ENCODE measurements at regions not wholly inside any gene's neighbourhood (a gene's known extent, or its start where the extent isn't known, plus 50 kb on each side); places are given as distances from the start of the nearest gene placed in this dataset.

- TF ChIP-seq ETV1 (tag; conservative IDR thresholded peaks at IDR 0.05; ENCODE audit: low read depth) (0 out of 2 replicates have a peak, but pooled peaks have one; percentile 36), TAL1 (IDR thresholded peaks at IDR 0.05) (peak; percentile 82), TEAD1 (CRISPR knock-in tag; IDR thresholded peaks at IDR 0.05) (0 out of 4 replicates have a peak, but pooled peaks of 1 of the 2 experiments have one; percentile 21), TCF7L2 (IDR thresholded peaks at IDR 0.05; ENCODE audit: low read depth, low read length) (no peak), CCAR2 (IDR thresholded peaks at IDR 0.05; ENCODE audit: low read depth, low read length) (no peak), SP2 (IDR thresholded peaks at IDR 0.05; ENCODE audit: extremely low read depth, low read depth, low read length, poor library complexity, severe bottlenecking) (no peak), ILF3 (IDR thresholded peaks at IDR 0.05; ENCODE audit: borderline replicate concordance) (no peak), CTBP1 (IDR thresholded peaks at IDR 0.05; ENCODE audit: borderline replicate concordance) (0 out of 2 replicates have a peak, but pooled peaks have one; percentile 40), SMAD1 (IDR thresholded peaks at IDR 0.05; ENCODE audit: low read depth, low read length, partially characterized antibody) (no peak), CCNT2 (IDR thresholded peaks at IDR 0.05; ENCODE audit: borderline replicate concordance, extremely low read depth, insufficient read length, low read depth, low read length) (peak; percentile 32), HES1 (IDR thresholded peaks at IDR 0.05; ENCODE audit: low read depth) (peak; percentile 79), ZBTB40 (IDR thresholded peaks at IDR 0.05) (peak; percentile 66), ZBTB40 (CRISPR knock-in tag; IDR thresholded peaks at IDR 0.05) (no peak), SMAD4 (CRISPR knock-in tag; conservative IDR thresholded peaks at IDR 0.05) (0 out of 2 replicates have a peak, but pooled peaks have one; percentile 32), NFATC3 (IDR thresholded peaks at IDR 0.05) (no peak), PRPF4 (IDR thresholded peaks at IDR 0.05; ENCODE audit: insufficient read depth, low read depth, low read length, poor library complexity, severe bottlenecking) (no peak), E2F3 (CRISPR knock-in tag; IDR thresholded peaks at IDR 0.05) (no peak), TCF15 (CRISPR knock-in tag; IDR thresholded peaks at IDR 0.05) (no peak)
Observed at GRCh38 chr1:38418195-38419030, 371.8 kb upstream of the POU3F1 start (continued).

Data from K562 (cell line).